ENCODE measurements at regions not wholly inside any gene's neighbourhood (a gene's known extent, or its start where the extent isn't known, plus 50 kb on each side); places are given as distances from the start of the nearest gene placed in this dataset.

DNA sequence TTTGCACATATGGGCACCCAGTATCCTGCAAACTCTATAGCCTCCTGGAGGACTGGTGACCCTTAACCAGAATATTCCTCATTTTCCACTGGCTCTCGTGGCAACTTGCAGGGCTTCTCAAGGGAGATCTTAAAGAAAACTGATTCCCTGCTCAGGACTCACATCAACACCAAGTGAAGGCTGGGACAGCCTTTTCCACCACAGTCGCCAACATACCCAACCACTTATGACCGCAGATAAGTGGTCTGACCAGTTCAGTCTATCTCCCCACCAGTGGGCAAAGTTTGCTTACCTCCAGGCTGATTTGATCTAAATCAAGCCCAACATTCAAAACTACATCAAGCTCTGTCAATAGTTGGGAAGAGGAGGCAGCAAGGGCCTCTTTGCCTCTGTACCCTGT lies 289.3 kb upstream of the GATB start:
- Histone ChIP-seq H3K36me3 (ENCODE audit: insufficient read depth, low read length) (no peaks in the 10 kb centered on the region), H3K9me3 (ENCODE audit: low read length) (no peaks in the 10 kb centered on the region), H3K79me2 (ENCODE audit: insufficient read depth, low read depth, low read length) (no peaks in the 10 kb centered on the region), H3K9me2 (ENCODE audit: insufficient read depth, low read length) (no peaks in the 10 kb centered on the region), H4K20me1 (ENCODE audit: insufficient read depth, low read length) (no peaks in the 10 kb centered on the region), H3K4me3 (ENCODE audit: low read depth, low read length, poor library complexity, severe bottlenecking) (no peak overlapping the region), H3K27ac (ENCODE audit: low read depth, low read length, poor library complexity, severe bottlenecking) (no peak overlapping the region), H2AFZ (ENCODE audit: low read length) (no peak overlapping the region), H3K4me2 (ENCODE audit: low read length) (no peak overlapping the region), H3K4me1 (ENCODE audit: insufficient read depth, low read length, poor library complexity, severe bottlenecking) (no peaks in the 10 kb centered on the region)
- no TSS peak for BruUV-seq (replicated peaks)
- intact Hi-C loops (cut with micrococcal nuclease; ENCODE audit: unreplicated experiment) = no loop called here
- CTCF ChIA-PET (ENCODE audit: unreplicated experiment) = no interaction called here
- no peak for TF ChIP-seq EZH2phosphoT487 (IDR thresholded peaks at IDR 0.05; ENCODE audit: borderline replicate concordance, low read depth, low read length)
- TF ChIP-seq, protein P1, sequence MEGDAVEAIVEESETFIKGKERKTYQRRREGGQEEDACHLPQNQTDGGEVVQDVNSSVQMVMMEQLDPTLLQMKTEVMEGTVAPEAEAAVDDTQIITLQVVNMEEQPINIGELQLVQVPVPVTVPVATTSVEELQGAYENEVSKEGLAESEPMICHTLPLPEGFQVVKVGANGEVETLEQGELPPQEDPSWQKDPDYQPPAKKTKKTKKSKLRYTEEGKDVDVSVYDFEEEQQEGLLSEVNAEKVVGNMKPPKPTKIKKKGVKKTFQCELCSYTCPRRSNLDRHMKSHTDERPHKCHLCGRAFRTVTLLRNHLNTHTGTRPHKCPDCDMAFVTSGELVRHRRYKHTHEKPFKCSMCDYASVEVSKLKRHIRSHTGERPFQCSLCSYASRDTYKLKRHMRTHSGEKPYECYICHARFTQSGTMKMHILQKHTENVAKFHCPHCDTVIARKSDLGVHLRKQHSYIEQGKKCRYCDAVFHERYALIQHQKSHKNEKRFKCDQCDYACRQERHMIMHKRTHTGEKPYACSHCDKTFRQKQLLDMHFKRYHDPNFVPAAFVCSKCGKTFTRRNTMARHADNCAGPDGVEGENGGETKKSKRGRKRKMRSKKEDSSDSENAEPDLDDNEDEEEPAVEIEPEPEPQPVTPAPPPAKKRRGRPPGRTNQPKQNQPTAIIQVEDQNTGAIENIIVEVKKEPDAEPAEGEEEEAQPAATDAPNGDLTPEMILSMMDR (conservative IDR thresholded peaks at IDR 0.05; ENCODE audit: low read length) = no peak
- no peak for DNase-seq (ENCODE audit: low spot score)
- POLR2A ChIA-PET = interaction anchor here (0.6 kb wide), 1 partner anchor 1621 kb away, joined by 3 read pairs; no protein-coding TSS in a partner anchor

DNA sequence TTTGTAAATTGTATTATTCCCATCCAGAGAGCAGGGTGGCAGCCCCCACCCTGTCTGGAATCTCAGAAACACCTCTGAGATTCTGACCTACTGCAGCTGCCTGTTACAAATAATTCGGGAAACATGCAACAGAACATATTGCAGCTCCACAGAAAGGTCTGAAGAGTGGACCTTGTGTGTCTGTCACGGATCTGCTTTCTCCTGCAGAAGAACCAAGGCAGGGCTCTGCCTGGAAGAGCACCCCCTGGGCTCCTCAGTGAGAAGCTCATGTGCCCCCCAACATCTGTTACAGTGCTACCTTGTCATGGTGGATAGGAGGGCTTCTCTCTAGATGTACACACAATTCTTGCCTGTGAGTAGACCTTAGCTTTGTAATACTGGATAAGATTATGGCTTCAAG lies 286.6 kb upstream of the GATB start:
- H3K4me1 ChIP-seq (ENCODE audit: insufficient read depth, low read length, poor library complexity, severe bottlenecking) = no peaks in the 10 kb centered on the region
- no peak for TF ChIP-seq EZH2phosphoT487 (IDR thresholded peaks at IDR 0.05; ENCODE audit: borderline replicate concordance, low read depth, low read length)
- TF ChIP-seq, protein P1 (conservative IDR thresholded peaks at IDR 0.05; ENCODE audit: low read length) = no peak
- no peak overlapping the region for H3K4me2 ChIP-seq (ENCODE audit: low read length)
- H3K9me3 ChIP-seq (ENCODE audit: low read length) = no peaks in the 10 kb centered on the region
- no peak overlapping the region for H2AFZ ChIP-seq (ENCODE audit: low read length)
- H3K27ac ChIP-seq (ENCODE audit: low read depth, low read length, poor library complexity, severe bottlenecking) = no peak overlapping the region
- no peaks in the 10 kb centered on the region for H3K36me3 ChIP-seq (ENCODE audit: insufficient read depth, low read length)
- no peak overlapping the region for H3K4me3 ChIP-seq (ENCODE audit: low read depth, low read length, poor library complexity, severe bottlenecking)
- no TSS peak for BruUV-seq (replicated peaks)
- CTCF ChIA-PET (ENCODE audit: unreplicated experiment) = no interaction called here
- POLR2A ChIA-PET = interaction anchor here (0.7 to 1.6 kb wide), 2 partner anchors 12 to 124 kb away, joined by 3 to 4 read pairs; no protein-coding TSS in a partner anchor
- DNase-seq (ENCODE audit: low spot score) = no peak
- H4K20me1 ChIP-seq (ENCODE audit: insufficient read depth, low read length) = no peaks in the 10 kb centered on the region
- H3K9me2 ChIP-seq (ENCODE audit: insufficient read depth, low read length) = no peaks in the 10 kb centered on the region
- no peaks in the 10 kb centered on the region for H3K79me2 ChIP-seq (ENCODE audit: insufficient read depth, low read depth, low read length)
- intact Hi-C loops (cut with micrococcal nuclease; ENCODE audit: unreplicated experiment) = no loop called here

- H3K36me3 ChIP-seq (ENCODE audit: insufficient read depth, low read length) = no peaks in the 10 kb centered on the region
- DNase-seq (ENCODE audit: low spot score) = no peak
- TF ChIP-seq, protein P1 (conservative IDR thresholded peaks at IDR 0.05; ENCODE audit: low read length) = peak; percentile 39; the same call in 1 of the 2 replicates
- TF ChIP-seq EZH2phosphoT487 (IDR thresholded peaks at IDR 0.05; ENCODE audit: borderline replicate concordance, low read depth, low read length) = no peak
- no peaks in the 10 kb centered on the region for H3K9me2 ChIP-seq (ENCODE audit: insufficient read depth, low read length)
- H3K79me2 ChIP-seq (ENCODE audit: insufficient read depth, low read depth, low read length) = no peaks in the 10 kb centered on the region
- H3K4me3 ChIP-seq (ENCODE audit: low read depth, low read length, poor library complexity, severe bottlenecking) = no peak overlapping the region
- H3K4me2 ChIP-seq (ENCODE audit: low read length) = no peak overlapping the region
- H3K9me3 ChIP-seq (ENCODE audit: low read length) = no peaks in the 10 kb centered on the region
- ChIA-PET POLR2A (interaction anchor here (0.6 to 1.6 kb wide), 2 partner anchors 14 to 276 kb away, joined by 4 to 7 read pairs; no protein-coding TSS in a partner anchor), CTCF (ENCODE audit: unreplicated experiment) (no interaction called here)
- no peak overlapping the region for H3K27ac ChIP-seq (ENCODE audit: low read depth, low read length, poor library complexity, severe bottlenecking)
- H3K4me1 ChIP-seq (ENCODE audit: insufficient read depth, low read length, poor library complexity, severe bottlenecking) = no peaks in the 10 kb centered on the region
- no TSS peak for BruUV-seq (replicated peaks)
- no peaks in the 10 kb centered on the region for H4K20me1 ChIP-seq (ENCODE audit: insufficient read depth, low read length)
- intact Hi-C loops (cut with micrococcal nuclease; ENCODE audit: unreplicated experiment) = no loop called here
- no peak overlapping the region for H2AFZ ChIP-seq (ENCODE audit: low read length)
Observed at GRCh38 chr4:152045807-152046571, 285.2 kb upstream of the GATB start.

Data from OCI-LY7 (cell line).